ENCODE measurements at regions not wholly inside any gene's neighbourhood (a gene's known extent, or its start where the extent isn't known, plus 50 kb on each side); places are given as distances from the start of the nearest gene placed in this dataset.

DNA sequence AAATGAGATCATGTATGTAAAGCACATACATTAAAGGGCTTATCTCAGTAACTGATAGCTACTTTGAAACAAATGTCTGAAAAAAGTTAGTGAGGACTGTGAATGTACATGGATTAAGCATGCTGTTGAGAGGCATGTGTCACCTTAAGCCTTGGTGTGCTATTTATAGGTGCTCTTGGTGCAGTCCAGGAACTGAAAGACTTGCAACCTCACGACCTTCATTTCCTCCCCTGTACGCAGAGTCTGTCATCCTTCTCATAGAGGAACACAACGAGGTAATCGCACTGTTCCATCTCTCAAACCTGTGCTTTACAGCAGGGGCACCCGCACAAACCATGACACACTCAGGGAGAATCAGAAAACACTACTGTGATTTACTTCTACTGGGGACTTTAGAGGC lies 65.6 kb downstream of the UFM1 start:
- DNase-seq (ENCODE audit: extremely low read depth, low read depth) = no peak
- TF ChIP-seq, protein P1, sequence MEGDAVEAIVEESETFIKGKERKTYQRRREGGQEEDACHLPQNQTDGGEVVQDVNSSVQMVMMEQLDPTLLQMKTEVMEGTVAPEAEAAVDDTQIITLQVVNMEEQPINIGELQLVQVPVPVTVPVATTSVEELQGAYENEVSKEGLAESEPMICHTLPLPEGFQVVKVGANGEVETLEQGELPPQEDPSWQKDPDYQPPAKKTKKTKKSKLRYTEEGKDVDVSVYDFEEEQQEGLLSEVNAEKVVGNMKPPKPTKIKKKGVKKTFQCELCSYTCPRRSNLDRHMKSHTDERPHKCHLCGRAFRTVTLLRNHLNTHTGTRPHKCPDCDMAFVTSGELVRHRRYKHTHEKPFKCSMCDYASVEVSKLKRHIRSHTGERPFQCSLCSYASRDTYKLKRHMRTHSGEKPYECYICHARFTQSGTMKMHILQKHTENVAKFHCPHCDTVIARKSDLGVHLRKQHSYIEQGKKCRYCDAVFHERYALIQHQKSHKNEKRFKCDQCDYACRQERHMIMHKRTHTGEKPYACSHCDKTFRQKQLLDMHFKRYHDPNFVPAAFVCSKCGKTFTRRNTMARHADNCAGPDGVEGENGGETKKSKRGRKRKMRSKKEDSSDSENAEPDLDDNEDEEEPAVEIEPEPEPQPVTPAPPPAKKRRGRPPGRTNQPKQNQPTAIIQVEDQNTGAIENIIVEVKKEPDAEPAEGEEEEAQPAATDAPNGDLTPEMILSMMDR (IDR thresholded peaks at IDR 0.05; ENCODE audit: low read depth, low read length, missing control alignments) = no peak
- no peak overlapping the region for H3K4me3 ChIP-seq (replicated peaks; ENCODE audit: low read depth, low read length)

DNA sequence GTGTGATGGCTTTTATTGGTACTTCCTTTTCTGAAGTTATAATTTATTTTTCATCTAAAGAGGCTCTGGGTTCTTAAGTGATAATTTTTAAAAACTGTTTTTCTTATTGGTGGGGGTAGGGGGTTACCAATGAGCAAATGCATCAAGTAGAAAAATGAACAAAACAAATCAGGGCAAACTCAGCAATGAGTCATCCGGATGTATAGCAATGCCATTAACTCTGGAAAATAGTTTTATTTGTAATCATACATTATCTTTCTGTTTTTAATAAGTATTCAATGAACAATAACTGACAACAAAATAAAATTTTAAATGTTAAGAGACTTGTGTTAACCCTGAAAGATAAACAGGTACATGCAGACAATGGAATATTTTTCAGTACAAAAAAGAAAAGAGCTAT lies 67.6 kb downstream of the UFM1 start:
- TF ChIP-seq, protein P1 (IDR thresholded peaks at IDR 0.05; ENCODE audit: low read depth, low read length, missing control alignments) = no peak

DNA sequence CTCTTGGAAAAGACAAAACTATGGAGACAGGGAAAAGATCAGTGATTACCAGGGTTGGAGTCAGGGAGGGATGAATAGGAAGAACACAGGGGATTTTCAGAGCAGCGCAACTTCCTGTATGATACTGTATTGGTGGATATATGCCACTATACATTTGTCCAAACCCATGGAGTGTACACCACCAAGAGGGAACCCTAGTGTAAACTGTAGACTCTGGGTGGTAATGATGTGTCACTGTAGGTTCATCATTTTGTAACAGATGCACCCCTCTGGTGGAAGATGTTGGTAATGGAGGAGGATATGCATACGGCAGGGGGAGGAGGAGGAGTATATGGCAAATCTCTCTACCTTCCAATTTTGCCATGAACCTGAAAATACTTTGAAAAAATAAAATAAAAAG lies 68.1 kb downstream of the UFM1 start:
- DNase-seq (ENCODE audit: extremely low read depth, low read depth) = peak; percentile 21
- TF ChIP-seq, protein P1 (IDR thresholded peaks at IDR 0.05; ENCODE audit: low read depth, low read length, missing control alignments) = peak; percentile 53

More for the DNA sequence above, 67.6 kb downstream of the UFM1 start:
- H3K4me3 ChIP-seq (replicated peaks; ENCODE audit: low read depth, low read length) = no peak overlapping the region
- no peak for DNase-seq (ENCODE audit: extremely low read depth, low read depth)

DNA sequence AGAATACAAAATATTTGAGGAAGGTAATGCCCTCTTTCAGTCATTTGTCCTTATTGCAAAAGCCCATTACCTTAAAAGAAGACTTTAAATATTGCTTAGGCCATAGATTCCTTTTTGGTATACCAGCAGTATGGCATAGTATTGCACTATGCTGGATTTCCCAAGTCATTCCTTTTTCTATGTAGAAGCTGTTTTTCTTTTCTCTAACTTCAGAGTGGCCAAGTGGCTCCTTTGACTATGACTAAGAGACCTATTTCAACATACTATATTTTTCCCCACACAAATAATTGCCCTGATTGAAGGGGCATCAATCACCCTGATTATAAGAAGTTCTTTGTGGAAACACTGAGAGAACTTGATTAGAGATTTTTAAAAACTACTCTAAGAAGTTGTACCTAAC lies 68.6 kb downstream of the UFM1 start:
- TF ChIP-seq, protein P1 (IDR thresholded peaks at IDR 0.05; ENCODE audit: low read depth, low read length, missing control alignments) = no peak
- H3K4me3 ChIP-seq (replicated peaks; ENCODE audit: low read depth, low read length) = no peak overlapping the region
- no peak for DNase-seq (ENCODE audit: extremely low read depth, low read depth)

More for the DNA sequence above, 68.1 kb downstream of the UFM1 start:
- H3K4me3 ChIP-seq (replicated peaks; ENCODE audit: low read depth, low read length) = no peak overlapping the region

DNA sequence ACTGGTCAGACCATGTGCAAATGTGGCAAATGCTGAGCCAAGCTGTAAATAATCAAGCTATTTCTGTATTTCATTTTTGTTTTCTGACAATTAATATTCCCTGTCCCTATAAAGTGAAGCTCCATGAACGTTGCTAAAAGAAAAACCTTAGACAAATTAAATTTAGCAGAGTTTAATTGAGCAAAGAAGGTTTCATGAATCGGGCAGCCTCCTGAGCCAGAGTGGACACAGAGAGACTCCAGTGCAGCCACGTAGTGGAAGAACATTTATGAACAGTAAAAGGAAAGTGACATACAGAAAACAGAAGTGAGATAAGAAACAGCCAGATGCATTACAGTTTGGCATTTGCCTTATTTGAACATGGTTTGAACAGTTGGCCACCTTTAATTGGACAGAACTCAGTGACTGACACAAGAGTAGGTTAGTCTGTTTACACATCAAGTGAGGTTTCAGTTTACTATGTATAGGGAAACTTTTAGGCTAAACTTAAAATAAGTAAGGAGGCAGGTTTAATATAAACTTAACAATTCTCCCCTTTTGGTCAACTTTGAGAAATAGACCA lies 69.7 kb downstream of the UFM1 start:
- TF ChIP-seq, protein P1 (IDR thresholded peaks at IDR 0.05; ENCODE audit: low read depth, low read length, missing control alignments) = no peak
- no peak for DNase-seq (ENCODE audit: extremely low read depth, low read depth)

DNA sequence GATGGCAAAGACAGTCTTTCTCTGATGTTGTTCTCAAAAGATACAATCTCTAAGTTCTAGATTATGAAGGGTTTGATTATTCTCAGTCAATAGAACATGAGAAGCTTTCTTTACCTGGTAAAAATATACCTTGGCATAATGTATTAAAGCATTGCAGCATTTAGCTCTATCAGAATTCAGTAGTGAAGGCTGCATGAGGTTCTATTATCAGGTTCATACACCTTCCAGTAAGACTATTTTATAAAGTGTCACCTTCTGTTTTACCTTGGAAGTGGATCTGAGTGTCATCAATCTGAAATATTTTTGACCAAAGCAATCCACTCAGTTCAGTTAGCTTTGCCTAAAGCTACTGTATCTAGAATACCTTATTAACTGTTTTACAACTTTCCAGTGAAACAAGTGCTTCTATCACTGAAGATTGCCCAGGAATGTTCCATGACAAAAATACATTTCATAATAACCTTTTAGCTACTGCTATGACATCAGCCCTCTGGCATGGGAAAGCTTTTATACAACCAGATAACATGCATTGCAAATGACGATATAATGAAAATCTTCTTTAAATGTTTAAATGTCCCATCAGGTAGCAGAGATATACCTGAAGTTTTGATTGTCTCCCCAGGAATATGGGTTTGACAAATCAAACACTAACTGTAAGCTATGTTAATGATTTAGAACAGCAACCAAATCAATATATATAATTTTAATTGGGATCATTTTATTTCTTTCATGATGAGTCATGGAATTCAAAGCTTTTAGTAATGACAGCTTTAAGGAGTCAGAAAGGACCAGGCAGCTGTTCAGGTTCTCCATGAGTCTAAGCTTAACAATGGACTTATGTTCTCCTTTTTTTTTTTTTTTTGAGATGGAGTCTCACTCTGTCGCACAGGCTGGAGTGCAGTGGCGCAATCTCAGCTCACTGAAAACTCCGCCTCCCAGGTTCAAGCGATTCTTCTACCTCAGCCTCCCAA lies 72.2 kb downstream of the UFM1 start:
- no peak for DNase-seq (ENCODE audit: extremely low read depth, low read depth)
- H3K4me3 ChIP-seq (replicated peaks; ENCODE audit: low read depth, low read length) = no peak overlapping the region
- TF ChIP-seq, protein P1 (IDR thresholded peaks at IDR 0.05; ENCODE audit: low read depth, low read length, missing control alignments) = no peak

More for the DNA sequence above, 69.7 kb downstream of the UFM1 start:
- no peak overlapping the region for H3K4me3 ChIP-seq (replicated peaks; ENCODE audit: low read depth, low read length)

Data from HFF-Myc (cell line).